GM19397 (cell line): ENCODE measurements at regions not wholly inside any gene's neighbourhood (a gene's known extent, or its start where the extent isn't known, plus 50 kb on each side); places are given as distances from the start of the nearest gene placed in this dataset.
"Not testable (repeated sequence)": the region's sequence is repeated elsewhere in the genome, so short reads cannot be mapped to it uniquely, and the experiment has no call there.

ENCODE experiments used
- ATAC-seq: cut with Tn5 transposase; IDR thresholded peaks from one replicate; pipeline ENCODE4 v1.9.1; 2021; ENCODE audit warnings: mild to moderate bottlenecking, moderate library complexity; ENCODE audit not compliant: unreplicated experiment

DNA sequence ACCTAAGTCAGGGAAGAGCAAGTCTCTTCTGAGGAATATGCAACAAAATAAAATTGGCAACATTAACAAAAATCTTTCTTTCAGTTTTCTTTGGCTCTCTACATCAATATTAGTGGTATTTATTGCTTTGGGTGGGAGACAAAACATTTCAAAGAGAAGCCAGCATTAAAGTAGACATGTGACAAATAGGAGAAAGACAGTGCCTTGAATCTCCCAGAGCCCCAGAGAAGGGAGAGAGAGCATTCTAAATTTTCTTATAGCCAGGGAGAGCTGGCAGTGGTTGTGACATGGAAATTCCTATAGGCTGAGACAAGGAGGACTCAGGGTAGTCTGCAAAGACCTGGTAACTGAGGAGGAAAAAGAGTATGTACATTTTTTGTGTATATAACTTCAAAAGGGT, 79.4 kb upstream of the NREP start:
- no peak for ATAC-seq

DNA sequence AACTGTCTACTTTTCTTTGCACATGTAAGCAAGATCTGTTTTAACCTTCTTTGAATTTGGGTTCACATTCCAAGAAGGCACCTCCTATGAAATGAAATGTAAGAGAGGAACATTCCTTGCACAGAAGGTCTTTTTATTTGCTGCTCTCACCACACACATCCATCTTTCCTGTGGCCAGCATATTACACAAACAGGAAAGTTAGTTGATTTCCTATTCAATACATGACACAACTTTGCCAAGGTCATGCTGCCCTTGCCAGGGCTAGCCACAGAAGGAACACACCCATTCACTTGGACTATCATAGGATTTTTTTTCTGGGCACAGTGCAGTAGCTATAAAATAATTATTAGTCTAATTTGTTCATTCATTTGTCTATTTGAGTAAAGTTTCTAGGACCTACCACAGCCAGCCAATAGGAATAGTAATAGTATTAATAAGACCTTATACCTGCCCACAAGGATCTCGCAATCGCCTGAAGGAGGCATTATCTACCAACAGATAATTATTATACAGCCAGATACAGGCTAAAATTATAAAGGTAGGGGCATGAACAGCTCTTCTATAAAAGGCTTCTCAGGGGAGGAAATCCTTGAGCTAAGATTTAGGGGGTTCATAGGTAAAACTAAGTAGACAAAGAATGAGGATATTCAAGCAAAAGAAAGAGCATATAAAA, 78.1 kb upstream of the NREP start:
- ATAC-seq: no peak

DNA sequence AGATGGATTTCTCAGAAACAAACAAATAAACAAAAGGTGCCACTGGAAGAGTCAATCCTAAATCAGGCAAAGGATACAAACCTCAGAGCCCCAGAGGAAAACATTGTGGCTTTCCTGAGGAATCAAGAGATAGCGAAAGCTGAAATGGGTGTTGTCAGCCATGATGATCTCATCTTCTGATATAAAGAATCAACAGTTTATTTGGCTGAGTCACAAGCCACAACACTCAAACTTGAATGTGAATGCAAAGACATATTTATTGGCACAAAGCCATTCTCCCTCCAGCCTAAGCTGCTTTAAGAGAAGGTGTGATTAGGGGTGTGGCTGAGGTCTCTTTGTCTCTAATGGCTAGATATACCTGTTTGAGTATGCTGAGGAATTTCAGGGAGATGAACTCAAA, 73.3 kb upstream of the NREP start:
- ATAC-seq: no peak

DNA sequence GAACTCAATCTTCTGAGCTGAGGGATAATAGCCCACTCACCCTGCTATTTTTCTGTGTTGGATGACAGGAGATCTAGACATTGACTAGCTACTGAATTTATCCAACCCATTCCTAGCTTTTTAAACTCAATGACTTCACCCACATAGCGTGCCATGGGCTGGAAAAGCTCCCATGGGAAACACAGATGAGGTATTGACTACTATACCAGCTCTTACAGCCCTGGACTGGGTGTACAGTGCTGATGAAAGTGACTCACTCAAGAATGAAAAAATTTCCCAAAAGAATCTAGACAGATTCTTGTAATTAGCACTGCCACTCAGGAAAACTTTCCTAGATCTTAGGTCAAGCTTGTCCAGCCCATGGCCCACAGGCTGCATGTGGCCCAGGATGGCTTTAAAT, 72.7 kb upstream of the NREP start:
- no peak for ATAC-seq

DNA sequence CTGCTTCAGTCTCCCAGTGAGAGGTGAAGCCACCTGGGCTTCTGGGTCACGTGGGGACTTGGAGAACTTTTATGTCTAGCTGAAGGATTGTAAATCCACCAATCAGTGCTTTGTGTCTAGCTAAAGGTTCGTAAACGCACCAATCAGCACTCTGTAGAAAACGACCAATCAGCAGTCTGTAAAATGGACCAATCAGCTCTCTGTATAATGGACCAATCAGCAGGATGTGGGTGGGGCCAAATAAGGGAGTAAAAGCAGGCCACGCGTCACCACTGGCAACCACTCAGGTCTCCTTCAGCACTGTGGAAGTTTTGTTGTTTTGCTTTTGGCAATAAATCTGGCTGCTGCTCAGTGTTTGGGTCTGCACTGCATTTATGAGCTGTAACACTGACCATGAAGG, 69.1 kb upstream of the NREP start:
- ATAC-seq: no peak

DNA sequence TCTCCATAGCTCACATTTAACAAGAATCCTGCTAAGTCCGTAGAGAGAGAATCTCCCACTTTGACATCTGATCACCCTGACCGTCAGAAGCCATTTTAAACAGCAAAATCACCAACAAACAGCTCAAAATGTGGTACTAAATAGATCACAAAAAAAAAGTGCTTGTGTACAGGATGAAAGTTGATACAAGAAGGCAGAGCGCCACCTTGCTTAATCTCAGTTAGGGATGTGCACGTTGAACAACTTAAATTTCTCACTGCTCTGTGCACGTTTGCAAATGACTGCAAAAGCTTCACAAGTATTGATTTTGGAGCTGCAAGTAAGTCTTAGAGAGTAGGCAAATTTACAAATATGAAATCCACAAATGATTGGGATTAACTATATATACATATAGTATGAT, 63.1 kb upstream of the NREP start:
- ATAC-seq: no peak

DNA sequence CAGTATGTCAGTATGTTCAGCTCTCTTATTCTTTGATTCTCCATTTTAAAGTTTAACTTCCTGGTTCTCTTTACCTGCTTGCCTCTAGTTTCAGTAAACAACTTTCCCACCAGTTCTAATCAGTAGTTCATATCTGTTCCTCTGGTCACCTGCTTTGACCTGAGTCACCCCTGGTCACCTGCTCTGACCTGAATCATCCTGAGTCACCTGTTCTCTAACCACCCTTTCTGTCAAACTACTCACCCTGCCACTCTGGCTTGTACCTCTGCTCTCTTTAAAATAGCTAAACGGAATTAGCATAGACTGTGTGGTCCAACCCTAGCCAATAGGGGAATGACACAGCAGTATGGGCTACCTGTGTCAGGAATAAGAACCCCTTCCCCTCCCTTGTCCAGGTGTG, 62.0 kb upstream of the NREP start:
- ATAC-seq: not testable (repeated sequence)

DNA sequence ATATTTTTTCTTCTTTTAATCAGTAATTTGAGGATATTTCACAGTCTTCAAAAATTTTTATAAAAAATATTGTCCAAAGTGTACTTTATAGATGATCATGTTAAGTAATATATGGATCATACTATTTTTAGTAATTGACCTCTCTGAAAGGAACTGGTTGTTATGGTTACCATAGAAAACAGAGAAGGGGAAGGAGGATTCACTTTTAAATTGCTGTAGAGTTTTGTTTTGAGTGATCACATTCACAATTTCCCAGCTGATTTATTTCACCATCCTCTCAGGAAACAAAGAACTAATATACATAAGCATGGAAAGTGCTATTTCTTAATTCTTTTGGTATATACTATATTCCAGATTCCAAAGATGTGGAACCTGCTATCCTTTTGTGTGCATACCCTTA, 56.5 kb upstream of the NREP start:
- no peak for ATAC-seq

DNA sequence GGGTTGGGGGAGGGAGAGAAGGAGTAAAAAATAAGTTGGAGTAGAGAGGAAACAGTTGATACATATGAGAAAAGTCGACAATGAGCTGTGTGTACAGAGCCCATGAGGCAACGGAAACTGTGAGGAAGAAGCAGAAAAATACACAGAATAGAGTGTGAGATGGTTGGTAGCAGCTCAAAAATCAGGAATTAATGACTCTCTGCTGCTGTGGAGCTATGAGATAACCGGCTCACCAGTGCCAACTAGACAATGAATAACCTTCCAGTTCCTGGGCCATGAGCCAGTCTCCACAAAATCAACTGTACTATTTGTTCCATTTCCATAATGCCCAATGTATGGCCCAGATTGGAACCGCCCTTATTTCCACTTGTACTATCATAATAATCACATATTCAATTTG, 53.1 kb upstream of the NREP start:
- ATAC-seq: no peak
